Immature natural killer cell (primary cell): ENCODE measurements at regions not wholly inside any gene's neighbourhood (a gene's known extent, or its start where the extent isn't known, plus 50 kb on each side); places are given as distances from the start of the nearest gene placed in this dataset.

ENCODE experiments used
- DNase-seq, 3 donors: peaks; one replicate each; pipeline ENCODE4 v3.0.0; 2022; ENCODE audit warnings: mixed read lengths in 1 of 3
- H3K27ac Mint-ChIP-seq, 6 donors: one replicate each; pipeline ENCODE4 v1.8.0; 2020; ENCODE audit warnings: mixed read lengths in 6 of 6, mild to moderate bottlenecking in 5 of 6, inconsistent platforms in 4 of 6, moderate library complexity in 3 of 6
- H3K27me3 Mint-ChIP-seq, 3 donors: one replicate each; pipeline ENCODE4 v1.8.0; 2020 to 2021; ENCODE audit warnings: low read depth in 3 of 3, mild to moderate bottlenecking in 3 of 3, mixed read lengths in 3 of 3, moderate library complexity in 3 of 3, inconsistent platforms in 1 of 3
- H3K36me3 Mint-ChIP-seq, 3 donors: one replicate each; pipeline ENCODE4 v1.8.0; 2020; ENCODE audit warnings: mixed read lengths in 3 of 3, inconsistent platforms in 2 of 3, mild to moderate bottlenecking in 2 of 3
- H3K4me1 Mint-ChIP-seq, 2 donors: one replicate each; pipeline ENCODE4 v1.8.0; 2020; ENCODE audit warnings: inconsistent platforms in 2 of 2, mild to moderate bottlenecking in 2 of 2, mixed read lengths in 2 of 2, moderate library complexity in 1 of 2
- H3K4me3 Mint-ChIP-seq, 5 donors: one replicate each; pipeline ENCODE4 v1.8.0; 2020; ENCODE audit warnings: mild to moderate bottlenecking in 5 of 5, mixed read lengths in 5 of 5, inconsistent platforms in 3 of 5, moderate library complexity in 3 of 5
- H3K9me3 Mint-ChIP-seq, 6 donors: one replicate each; pipeline ENCODE4 v1.8.0; 2020; ENCODE audit warnings: mild to moderate bottlenecking in 6 of 6, mixed read lengths in 6 of 6, inconsistent platforms in 4 of 6, moderate library complexity in 3 of 6

- Mint-ChIP-seq H3K9me3 (peaks cover 0 to 7% (median 0%) of the 10 kb centered on the region in 6 donors), H3K4me3 (no peak overlapping the region), H3K27me3 (peaks cover 2 to 5% (median 3%) of the 10 kb centered on the region in 3 donors), H3K36me3 (no peaks in the 10 kb centered on the region), H3K27ac (no peak overlapping the region), H3K4me1 (no peaks in the 10 kb centered on the region)
- no peak for DNase-seq
Measured at GRCh38 chr17:54839447-54839846, 61.2 kb upstream of the TOM1L1 start.

GRCh38 chr17:54840885-54841591, 59.6 kb upstream of the TOM1L1 start:
- DNase-seq: no peak
- H3K4me1 Mint-ChIP-seq: no peaks in the 10 kb centered on the region
- H3K9me3 Mint-ChIP-seq: peaks cover 0 to 7% (median 0%) of the 10 kb centered on the region in 6 donors
- no peak overlapping the region for H3K27ac Mint-ChIP-seq
- H3K4me3 Mint-ChIP-seq: no peak overlapping the region
- H3K27me3 Mint-ChIP-seq: peaks cover 3 to 5% (median 3%) of the 10 kb centered on the region in 3 donors
- no peaks in the 10 kb centered on the region for H3K36me3 Mint-ChIP-seq

GRCh38 chr17:54841656-54842055, 59.0 kb upstream of the TOM1L1 start:
- Mint-ChIP-seq H3K9me3 (peaks cover 0 to 7% (median 0%) of the 10 kb centered on the region in 6 donors), H3K4me3 (no peak overlapping the region), H3K4me1 (no peaks in the 10 kb centered on the region), H3K27ac (no peak overlapping the region), H3K27me3 (peaks cover 3 to 5% (median 3%) of the 10 kb centered on the region in 3 donors), H3K36me3 (no peaks in the 10 kb centered on the region)
- no peak for DNase-seq

GRCh38 chr17:54844233-54844632, 56.4 kb upstream of the TOM1L1 start:
- Mint-ChIP-seq H3K9me3 (peaks cover 0 to 7% (median 0%) of the 10 kb centered on the region in 6 donors), H3K4me3 (no peak overlapping the region), H3K4me1 (no peaks in the 10 kb centered on the region), H3K27ac (no peak overlapping the region), H3K36me3 (no peaks in the 10 kb centered on the region), H3K27me3 (peaks cover 3 to 4% (median 3%) of the 10 kb centered on the region in 3 donors)
- no peak for DNase-seq

GRCh38 chr17:54848368-54848987, 52.2 kb upstream of the TOM1L1 start:
- no peaks in the 10 kb centered on the region for H3K36me3 Mint-ChIP-seq
- H3K9me3 Mint-ChIP-seq: peaks cover 0 to 14% (median 0%) of the 10 kb centered on the region in 6 donors
- H3K27me3 Mint-ChIP-seq: peaks cover 0 to 4% (median 0%) of the 10 kb centered on the region in 3 donors
- DNase-seq: no peak
- H3K4me1 Mint-ChIP-seq: no peaks in the 10 kb centered on the region
- no peak overlapping the region for H3K27ac Mint-ChIP-seq
- H3K4me3 Mint-ChIP-seq: no peak overlapping the region

- Mint-ChIP-seq H3K9me3 (peaks cover 0 to 12% (median 0%) of the 10 kb centered on the region in 6 donors), H3K4me3 (no peak overlapping the region), H3K36me3 (no peaks in the 10 kb centered on the region), H3K4me1 (no peaks in the 10 kb centered on the region), H3K27ac (no peak overlapping the region), H3K27me3 (peaks cover 0 to 3% (median 0%) of the 10 kb centered on the region in 3 donors)
- no peak for DNase-seq
Measured at GRCh38 chr17:54849660-54850059, 51.0 kb upstream of the TOM1L1 start.
